Neural cell (in vitro differentiated cells): ENCODE measurements at regions not wholly inside any gene's neighbourhood (a gene's known extent, or its start where the extent isn't known, plus 50 kb on each side); places are given as distances from the start of the nearest gene placed in this dataset.

Experiments used
- CTCF ChIP-seq: fragments of 450-650 bp; IDR thresholded peaks from 2 replicates; pipeline ENCODE4 v1.5.1; 2014; ENCODE audit warnings: antibody characterized with exemption, mild to moderate bottlenecking, moderate library complexity; ENCODE audit not compliant: poor library complexity, severe bottlenecking
- EP300 ChIP-seq: fragments of 450-650 bp; conservative IDR thresholded peaks from 2 replicates; pipeline ENCODE4 v1.6.1; 2014; ENCODE audit warnings: antibody characterized with exemption, mild to moderate bottlenecking, moderate library complexity; ENCODE audit not compliant: poor library complexity, severe bottlenecking
- EZH2 ChIP-seq: fragments of 200-600, 300-800 bp; shearing (Covaris generic), sonication (generic); IDR thresholded peaks from 2 replicates; pipeline ENCODE4 v1.6.1; 2014; ENCODE audit warnings: antibody characterized with exemption, low read length, borderline replicate concordance, mild to moderate bottlenecking; ENCODE audit not compliant: insufficient read depth, poor library complexity, severe bottlenecking
- MXI1 ChIP-seq: fragments of 450-650 bp; conservative IDR thresholded peaks from 2 replicates; pipeline ENCODE4 v1.6.1; 2014; ENCODE audit warnings: antibody characterized with exemption, mild to moderate bottlenecking; ENCODE audit not compliant: poor library complexity, severe bottlenecking
- POLR2AphosphoS5 ChIP-seq: IDR thresholded peaks from 2 replicates; pipeline ENCODE4 v1.6.1; 2012
- RAD21 ChIP-seq: fragments of 450-650 bp; conservative IDR thresholded peaks from 2 replicates; pipeline ENCODE4 v1.6.1; 2014; ENCODE audit warnings: antibody characterized with exemption, mild to moderate bottlenecking, moderate library complexity
- SMC3 ChIP-seq: fragments of 450-650 bp; conservative IDR thresholded peaks from 2 replicates; pipeline ENCODE4 v1.6.1; 2014; ENCODE audit warnings: antibody characterized with exemption, mild to moderate bottlenecking, moderate library complexity; ENCODE audit not compliant: poor library complexity
- TAF1 ChIP-seq: IDR thresholded peaks from 2 replicates; pipeline ENCODE4 v1.6.1; 2012; ENCODE audit warnings: low read depth
- TF ChIP-seq, protein P1 (sequence below): IDR thresholded peaks from 2 replicates; pipeline ENCODE4 v1.6.1; 2012; ENCODE audit warnings: borderline replicate concordance

- TF ChIP-seq, protein P1, sequence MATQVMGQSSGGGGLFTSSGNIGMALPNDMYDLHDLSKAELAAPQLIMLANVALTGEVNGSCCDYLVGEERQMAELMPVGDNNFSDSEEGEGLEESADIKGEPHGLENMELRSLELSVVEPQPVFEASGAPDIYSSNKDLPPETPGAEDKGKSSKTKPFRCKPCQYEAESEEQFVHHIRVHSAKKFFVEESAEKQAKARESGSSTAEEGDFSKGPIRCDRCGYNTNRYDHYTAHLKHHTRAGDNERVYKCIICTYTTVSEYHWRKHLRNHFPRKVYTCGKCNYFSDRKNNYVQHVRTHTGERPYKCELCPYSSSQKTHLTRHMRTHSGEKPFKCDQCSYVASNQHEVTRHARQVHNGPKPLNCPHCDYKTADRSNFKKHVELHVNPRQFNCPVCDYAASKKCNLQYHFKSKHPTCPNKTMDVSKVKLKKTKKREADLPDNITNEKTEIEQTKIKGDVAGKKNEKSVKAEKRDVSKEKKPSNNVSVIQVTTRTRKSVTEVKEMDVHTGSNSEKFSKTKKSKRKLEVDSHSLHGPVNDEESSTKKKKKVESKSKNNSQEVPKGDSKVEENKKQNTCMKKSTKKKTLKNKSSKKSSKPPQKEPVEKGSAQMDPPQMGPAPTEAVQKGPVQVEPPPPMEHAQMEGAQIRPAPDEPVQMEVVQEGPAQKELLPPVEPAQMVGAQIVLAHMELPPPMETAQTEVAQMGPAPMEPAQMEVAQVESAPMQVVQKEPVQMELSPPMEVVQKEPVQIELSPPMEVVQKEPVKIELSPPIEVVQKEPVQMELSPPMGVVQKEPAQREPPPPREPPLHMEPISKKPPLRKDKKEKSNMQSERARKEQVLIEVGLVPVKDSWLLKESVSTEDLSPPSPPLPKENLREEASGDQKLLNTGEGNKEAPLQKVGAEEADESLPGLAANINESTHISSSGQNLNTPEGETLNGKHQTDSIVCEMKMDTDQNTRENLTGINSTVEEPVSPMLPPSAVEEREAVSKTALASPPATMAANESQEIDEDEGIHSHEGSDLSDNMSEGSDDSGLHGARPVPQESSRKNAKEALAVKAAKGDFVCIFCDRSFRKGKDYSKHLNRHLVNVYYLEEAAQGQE: no peak
- no peak for TF ChIP-seq CTCF
- no peak for TF ChIP-seq TAF1
- no peak for TF ChIP-seq POLR2AphosphoS5
- no peak for TF ChIP-seq SMC3
- no peak for TF ChIP-seq MXI1
- no peak for TF ChIP-seq EP300
- TF ChIP-seq EZH2: no peak
- no peak for TF ChIP-seq RAD21
These were observed 100.5 kb downstream of the TMEM174 start for GRCh38 chr5:73273379-73274050.
